ENCODE measurements at regions not wholly inside any gene's neighbourhood (a gene's known extent, or its start where the extent isn't known, plus 50 kb on each side); places are given as distances from the start of the nearest gene placed in this dataset.

GRCh38 chrX:101732870-101733269 is 73.2 kb upstream of the ARMCX2 start:
- Mint-ChIP-seq H3K9me3 (peaks cover 32% of the 10 kb centered on the region), H3K36me3 (ENCODE audit: low read depth) (no peaks in the 10 kb centered on the region), H3K4me3 (no peak overlapping the region), H3K4me1 (no peaks in the 10 kb centered on the region), H3K27ac (no peak overlapping the region), H3K27me3 (ENCODE audit: low read depth, poor library complexity) (peaks cover 2% of the 10 kb centered on the region)
- TF ChIP-seq CTCF (IDR thresholded peaks at IDR 0.05): no peak
- DNase-seq: no peak

- H3K4me3 Mint-ChIP-seq: no peak overlapping the region
- H3K36me3 Mint-ChIP-seq (ENCODE audit: low read depth): no peaks in the 10 kb centered on the region
- no peak for TF ChIP-seq CTCF (IDR thresholded peaks at IDR 0.05)
- no peaks in the 10 kb centered on the region for H3K4me1 Mint-ChIP-seq
- H3K27me3 Mint-ChIP-seq (ENCODE audit: low read depth, poor library complexity): no peaks in the 10 kb centered on the region
- H3K9me3 Mint-ChIP-seq: peaks cover 19% of the 10 kb centered on the region
- no peak for DNase-seq
- no peak overlapping the region for H3K27ac Mint-ChIP-seq
Measured at GRCh38 chrX:101729986-101730385, 70.3 kb upstream of the ARMCX2 start.
